Activated naive CD4-positive, alpha-beta T cell treated with Interleukin-2 at 50 U/mL for 16 hours (primary cell): ENCODE measurements at regions not wholly inside any gene's neighbourhood (a gene's known extent, or its start where the extent isn't known, plus 50 kb on each side); places are given as distances from the start of the nearest gene placed in this dataset.
A peak's percentile ranks its signal among the peaks of the same experiment; 100 is the strongest.
"Not testable (repeated sequence)": the region's sequence is repeated elsewhere in the genome, so short reads cannot be mapped to it uniquely, and the experiment has no call there.

ENCODE experiments used
- DNase-seq: peaks from one replicate; pipeline ENCODE4 v3.0.0-alpha.2; 2020

- DNase-seq, result no peak
Measured at GRCh38 chr6:792662-793061, 99.7 kb upstream of the EXOC2 start.

- DNase-seq, result peak; percentile 8
Measured at GRCh38 chr6:788058-788457, 95.1 kb upstream of the EXOC2 start.

- DNase-seq, result no peak
Measured at GRCh38 chr6:786946-787763, 94.2 kb upstream of the EXOC2 start.

GRCh38 chr6:783966-784735 is 91.2 kb upstream of the EXOC2 start:
- DNase-seq, result no peak

- DNase-seq, result no peak
Measured at GRCh38 chr6:782141-782540, 89.2 kb upstream of the EXOC2 start.

- no peak for DNase-seq
Measured at GRCh38 chr6:781350-781961, 88.5 kb upstream of the EXOC2 start.

- no peak for DNase-seq
Measured at GRCh38 chr6:780706-781105, 87.8 kb upstream of the EXOC2 start.

GRCh38 chr6:776951-777350 is 84.0 kb upstream of the EXOC2 start:
- DNase-seq, result no peak

GRCh38 chr6:776528-776931 is 83.6 kb upstream of the EXOC2 start:
- DNase-seq, result no peak

- DNase-seq, result no peak
Measured at GRCh38 chr6:775863-776262, 82.9 kb upstream of the EXOC2 start.

- not testable (repeated sequence) for DNase-seq
Measured at GRCh38 chr6:771683-772082, 78.7 kb upstream of the EXOC2 start.

- no peak for DNase-seq
Measured at GRCh38 chr6:767755-768512, 75.0 kb upstream of the EXOC2 start.

- DNase-seq, result no peak
Measured at GRCh38 chr6:766625-767024, 73.7 kb upstream of the EXOC2 start.

- DNase-seq, result no peak
Measured at GRCh38 chr6:761997-762396, 69.1 kb upstream of the EXOC2 start.

- no peak for DNase-seq
Measured at GRCh38 chr6:760982-761955, 68.3 kb upstream of the EXOC2 start.

- DNase-seq, result no peak
Measured at GRCh38 chr6:759729-760128, 66.8 kb upstream of the EXOC2 start.

- DNase-seq, result no peak
Measured at GRCh38 chr6:756224-756623, 63.3 kb upstream of the EXOC2 start.

- DNase-seq, result no peak
Measured at GRCh38 chr6:754202-754601, 61.3 kb upstream of the EXOC2 start.

- no peak for DNase-seq
Measured at GRCh38 chr6:753486-753885, 60.5 kb upstream of the EXOC2 start.

- no peak for DNase-seq
Measured at GRCh38 chr6:752438-752837, 59.5 kb upstream of the EXOC2 start.

GRCh38 chr6:751765-752164 is 58.8 kb upstream of the EXOC2 start:
- no peak for DNase-seq

- DNase-seq, result no peak
Measured at GRCh38 chr6:747921-748320, 55.0 kb upstream of the EXOC2 start.
